Fibroblast of skin of right quadriceps (primary cell): ENCODE measurements at regions not wholly inside any gene's neighbourhood (a gene's known extent, or its start where the extent isn't known, plus 50 kb on each side); places are given as distances from the start of the nearest gene placed in this dataset.

Experiments used
- DNase-seq: peaks from one replicate; pipeline ENCODE4 v3.0.0-alpha.2; 2013

- DNase-seq, result no peak
Measured at GRCh38 chr6:8539453-8539852, 104.1 kb upstream of the SLC35B3 start.

- DNase-seq, result no peak
Measured at GRCh38 chr6:8536122-8536521, 100.8 kb upstream of the SLC35B3 start.

- DNase-seq, result no peak
Measured at GRCh38 chr6:8535519-8535918, 100.2 kb upstream of the SLC35B3 start.

GRCh38 chr6:8530785-8531435 is 95.6 kb upstream of the SLC35B3 start:
- DNase-seq, result no peak

- DNase-seq, result no peak
Measured at GRCh38 chr6:8529250-8529649, 93.9 kb upstream of the SLC35B3 start.

GRCh38 chr6:8527818-8528217 is 92.5 kb upstream of the SLC35B3 start:
- no peak for DNase-seq

GRCh38 chr6:8526624-8527023 is 91.3 kb upstream of the SLC35B3 start:
- no peak for DNase-seq

GRCh38 chr6:8525370-8525769 is 90.0 kb upstream of the SLC35B3 start:
- no peak for DNase-seq

GRCh38 chr6:8513174-8513573 is 77.8 kb upstream of the SLC35B3 start:
- no peak for DNase-seq

- no peak for DNase-seq
Measured at GRCh38 chr6:8507286-8507685, 71.9 kb upstream of the SLC35B3 start.

GRCh38 chr6:8506126-8506525 is 70.8 kb upstream of the SLC35B3 start:
- DNase-seq, result no peak

- no peak for DNase-seq
Measured at GRCh38 chr6:8499540-8499939, 64.2 kb upstream of the SLC35B3 start.

GRCh38 chr6:8494730-8495129 is 59.4 kb upstream of the SLC35B3 start:
- no peak for DNase-seq

- no peak for DNase-seq
Measured at GRCh38 chr6:8492536-8493133, 57.3 kb upstream of the SLC35B3 start.
